NCI-H2196 treated with DMSO at 0.1 percent for 48 hours (cell line): ENCODE measurements at regions not wholly inside any gene's neighbourhood (a gene's known extent, or its start where the extent isn't known, plus 50 kb on each side); places are given as distances from the start of the nearest gene placed in this dataset.

Experiments used
- DNase-seq: peaks from one replicate; lab custom pipeline; 2025; ENCODE audit not compliant: unreplicated experiment; lab: John Stamatoyannopoulos, UW

DNA sequence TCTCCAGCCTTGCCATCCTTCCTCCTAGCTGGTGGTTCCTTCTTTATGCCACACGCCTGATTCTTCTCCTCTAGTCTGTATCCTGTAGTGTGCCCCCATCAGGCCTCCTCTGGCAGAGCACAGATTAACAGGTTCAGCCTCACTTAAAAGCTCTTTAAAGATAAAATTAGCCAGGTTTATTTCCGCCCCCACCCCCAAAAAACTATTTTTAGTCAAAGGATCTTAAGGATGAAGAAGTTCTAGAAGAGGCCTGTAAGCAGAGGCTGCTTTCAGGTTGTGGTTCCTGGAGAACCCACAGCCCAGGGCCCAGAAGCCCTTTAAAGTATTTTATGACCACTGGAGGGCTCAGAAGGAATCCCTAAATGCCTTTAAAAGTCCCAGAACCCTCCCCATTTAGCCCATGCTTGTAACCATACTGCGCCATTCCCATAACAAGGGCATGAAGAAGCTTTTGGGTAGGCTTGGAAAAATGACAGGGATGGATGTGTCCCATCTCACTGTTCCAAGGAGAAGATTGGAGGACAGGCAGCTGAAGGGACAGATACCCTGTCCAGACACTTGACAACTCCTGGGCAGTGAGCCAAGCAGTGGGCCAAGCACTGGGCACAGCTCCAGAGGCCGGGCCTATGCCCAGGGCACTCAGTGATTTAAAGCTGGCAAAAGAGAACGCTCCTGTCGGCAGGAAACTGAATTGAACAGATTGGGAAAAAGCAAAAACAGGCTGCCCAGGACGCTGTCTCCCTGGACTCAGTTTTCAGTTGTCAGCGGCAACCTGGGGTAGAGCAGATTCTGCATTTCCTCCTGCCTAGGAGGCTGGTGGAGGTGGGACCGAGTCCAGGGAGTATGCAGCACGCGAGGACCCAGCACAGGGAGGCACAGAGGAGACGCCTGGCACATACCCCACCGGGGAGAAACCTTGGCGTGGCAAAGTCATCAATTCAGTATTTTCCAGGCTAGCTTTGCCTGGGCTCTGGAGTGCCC lies 106.3 kb upstream of the SSBP2 start:
- peak; percentile 52 for DNase-seq

GRCh38 chr5:81855591-81855990 lies 104.7 kb upstream of the SSBP2 start:
- no peak for DNase-seq

DNA sequence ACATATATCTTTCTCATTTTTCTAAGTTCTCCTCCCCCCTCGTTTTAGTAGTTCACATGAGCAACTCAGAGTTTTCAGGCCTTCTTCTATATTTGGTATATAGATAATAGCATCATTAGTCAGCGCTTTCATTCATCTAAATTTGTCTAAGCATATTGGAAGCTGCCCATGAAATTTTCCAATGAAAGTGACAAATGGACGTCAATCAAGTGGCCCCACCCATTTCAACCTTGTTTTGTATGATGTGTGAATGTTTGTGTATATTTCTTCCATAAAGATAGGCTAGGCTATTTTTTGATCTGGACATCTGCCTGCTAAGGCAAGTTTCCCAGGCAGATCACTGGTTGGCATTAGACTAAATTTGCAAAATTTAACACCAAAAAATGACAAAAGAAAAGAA lies 104.0 kb upstream of the SSBP2 start:
- no peak for DNase-seq

DNA sequence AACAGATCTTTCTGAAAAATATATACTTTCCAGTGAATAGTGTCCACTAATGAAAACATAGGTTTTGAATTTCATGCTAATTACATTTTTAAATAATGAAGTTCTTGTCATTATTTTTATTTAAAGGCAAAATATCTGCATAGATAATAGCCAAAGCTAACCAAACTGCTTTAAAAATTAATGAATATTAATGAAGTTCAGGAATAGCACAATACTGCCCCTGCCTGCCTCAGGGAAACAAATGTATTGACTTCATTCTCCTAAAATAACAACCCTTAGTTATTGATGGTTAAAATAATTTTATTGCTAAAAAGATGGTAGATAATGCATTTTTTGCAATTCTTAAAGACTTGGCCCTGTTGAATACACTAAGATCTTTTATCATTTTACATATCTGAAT lies 103.6 kb upstream of the SSBP2 start:
- no peak for DNase-seq

GRCh38 chr5:81853030-81853357 lies 102.1 kb upstream of the SSBP2 start:
- DNase-seq: no peak

DNA sequence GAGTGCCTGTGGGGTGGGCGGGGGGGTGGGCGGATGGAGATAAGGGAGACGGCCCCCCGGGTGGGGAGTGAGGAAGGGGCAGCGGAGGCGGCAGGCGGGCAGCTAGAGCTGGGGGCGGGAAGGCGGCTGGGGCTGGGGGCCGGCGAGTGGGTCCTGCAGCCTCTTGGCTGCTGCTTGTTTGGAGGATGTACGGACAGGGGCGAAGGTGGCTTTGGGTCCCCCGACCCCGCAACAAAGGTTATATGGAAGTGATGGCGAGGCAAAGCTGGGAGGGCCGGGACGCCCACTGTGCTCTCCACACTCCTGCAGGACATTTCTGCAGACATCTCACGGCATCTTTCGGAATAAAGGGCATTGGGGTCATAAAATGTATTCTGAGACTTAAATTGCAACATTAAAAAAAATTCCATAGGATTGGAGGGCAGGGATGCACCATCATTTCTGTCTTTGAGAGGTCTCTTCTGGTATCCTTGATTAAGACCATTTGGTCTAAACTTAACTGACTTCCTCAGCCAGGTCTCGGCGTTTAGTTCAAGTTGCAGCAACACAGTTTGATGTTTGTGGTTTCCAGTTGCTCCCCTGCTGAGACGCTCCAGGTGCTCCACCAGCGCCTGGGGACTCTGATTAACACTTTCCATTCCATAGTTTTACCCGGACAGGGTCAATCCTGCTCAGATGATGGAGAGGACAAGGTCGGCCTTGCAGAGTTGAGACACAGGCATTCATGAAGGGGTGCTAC lies 101.6 kb upstream of the SSBP2 start:
- peak; percentile 18 for DNase-seq

DNA sequence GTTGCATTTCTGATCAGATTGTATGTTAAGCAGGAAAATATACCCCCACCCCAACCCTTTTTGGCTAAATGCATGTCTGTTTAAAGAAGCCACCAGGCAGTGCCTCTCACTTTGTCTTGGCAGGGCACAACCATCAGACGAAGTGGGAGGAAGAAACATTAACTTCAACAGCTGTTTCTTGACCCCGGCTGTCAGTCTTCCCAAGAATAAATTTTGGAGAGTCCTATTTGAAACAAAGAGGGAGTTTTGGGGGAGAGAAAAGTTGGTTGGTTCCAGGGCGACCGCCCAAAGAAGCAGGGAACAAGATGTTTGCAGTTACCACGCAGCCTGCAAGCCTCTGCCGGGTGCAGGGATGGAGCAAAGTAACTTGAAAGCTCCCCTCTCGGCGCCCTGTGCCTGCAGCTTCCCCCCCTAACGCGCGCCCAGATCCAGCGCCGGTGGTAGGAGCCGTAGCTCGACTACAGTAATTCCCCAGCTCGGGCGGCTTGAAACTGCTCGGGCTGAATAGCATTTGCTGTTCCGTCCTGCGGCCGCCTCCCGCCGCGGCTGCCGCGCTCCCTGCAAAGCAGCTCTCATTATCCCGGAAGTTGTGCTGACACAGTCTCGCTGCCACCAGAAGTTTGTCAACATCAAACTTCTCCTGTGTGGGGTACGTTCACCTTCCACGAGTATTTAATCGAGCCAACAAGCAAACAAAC lies 100.7 kb upstream of the SSBP2 start:
- peak; percentile 42 for DNase-seq

GRCh38 chr5:81850501-81851357 lies 99.8 kb upstream of the SSBP2 start:
- no peak for DNase-seq

DNA sequence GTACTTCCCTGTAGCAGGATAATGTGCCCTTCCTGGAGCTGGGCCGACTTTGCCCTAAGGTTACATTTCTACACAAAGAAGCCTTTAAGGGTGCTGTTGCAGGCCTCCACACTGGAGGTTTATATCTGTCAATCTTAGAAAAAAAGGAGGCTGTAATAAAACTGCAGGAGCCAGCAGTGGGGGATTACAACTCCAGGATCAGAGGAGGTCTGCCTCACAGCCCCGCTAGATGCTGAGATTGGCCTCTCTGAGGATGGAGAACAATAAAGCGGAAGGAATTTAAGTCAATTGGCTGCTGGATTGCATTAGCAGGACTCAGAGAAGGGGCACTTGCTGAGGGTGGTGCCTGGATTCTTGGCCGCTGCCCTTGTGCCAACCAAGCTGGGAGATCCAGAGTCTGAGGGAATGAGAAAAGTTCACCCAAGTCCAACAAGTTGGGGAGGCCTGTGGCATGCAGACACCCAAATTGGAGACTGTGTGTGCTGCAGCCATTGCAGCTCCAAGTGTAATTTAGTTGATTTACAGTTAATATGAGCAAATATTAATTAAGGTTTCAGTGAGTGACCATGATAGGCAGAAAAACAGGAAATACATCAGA lies 99.0 kb upstream of the SSBP2 start:
- DNase-seq: no peak

- DNase-seq: no peak
Measured at GRCh38 chr5:81848362-81848880, 97.5 kb upstream of the SSBP2 start.

- DNase-seq: no peak
Measured at GRCh38 chr5:81846301-81846700, 95.4 kb upstream of the SSBP2 start.

DNA sequence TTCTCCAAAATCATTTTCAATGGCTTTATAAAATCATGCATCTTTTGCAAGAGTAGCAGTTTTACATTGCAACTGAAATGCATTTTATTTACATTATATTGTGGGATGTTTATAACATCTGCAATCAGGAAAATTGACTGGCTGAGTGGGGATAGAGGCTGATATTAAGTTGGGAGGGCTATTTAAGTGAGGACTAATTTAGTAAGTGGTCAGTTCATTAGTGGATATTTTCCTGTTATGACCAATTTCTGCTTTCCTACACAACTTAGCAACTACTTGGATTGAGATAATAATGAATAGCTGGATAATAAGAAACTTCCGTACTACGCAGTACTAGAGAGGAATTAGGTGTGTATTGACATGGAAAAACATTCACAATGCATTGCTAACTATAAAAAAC lies 92.9 kb upstream of the SSBP2 start:
- no peak for DNase-seq

- DNase-seq: no peak
Measured at GRCh38 chr5:81842795-81843398, 92.0 kb upstream of the SSBP2 start.

DNA sequence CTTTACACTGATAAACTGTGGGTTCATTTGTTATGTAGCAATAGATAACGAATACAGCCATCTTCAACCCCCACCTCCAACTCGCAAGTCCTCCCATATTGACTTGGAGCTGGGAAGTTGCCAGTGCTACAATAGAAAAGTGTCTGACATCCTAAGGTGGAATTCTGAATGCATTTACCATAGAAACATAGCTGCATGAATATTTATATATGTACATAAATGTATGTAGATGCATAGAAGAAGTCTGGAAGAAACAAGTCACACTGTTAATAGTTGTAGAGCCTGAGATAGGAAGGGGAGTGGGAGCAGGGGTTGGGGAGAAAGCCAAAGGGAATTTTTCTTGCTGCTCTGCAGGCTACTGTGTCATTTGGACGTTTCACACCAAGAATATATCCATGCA lies 88.1 kb upstream of the SSBP2 start:
- no peak for DNase-seq

- no peak for DNase-seq
Measured at GRCh38 chr5:81838307-81838906, 87.5 kb upstream of the SSBP2 start.

DNA sequence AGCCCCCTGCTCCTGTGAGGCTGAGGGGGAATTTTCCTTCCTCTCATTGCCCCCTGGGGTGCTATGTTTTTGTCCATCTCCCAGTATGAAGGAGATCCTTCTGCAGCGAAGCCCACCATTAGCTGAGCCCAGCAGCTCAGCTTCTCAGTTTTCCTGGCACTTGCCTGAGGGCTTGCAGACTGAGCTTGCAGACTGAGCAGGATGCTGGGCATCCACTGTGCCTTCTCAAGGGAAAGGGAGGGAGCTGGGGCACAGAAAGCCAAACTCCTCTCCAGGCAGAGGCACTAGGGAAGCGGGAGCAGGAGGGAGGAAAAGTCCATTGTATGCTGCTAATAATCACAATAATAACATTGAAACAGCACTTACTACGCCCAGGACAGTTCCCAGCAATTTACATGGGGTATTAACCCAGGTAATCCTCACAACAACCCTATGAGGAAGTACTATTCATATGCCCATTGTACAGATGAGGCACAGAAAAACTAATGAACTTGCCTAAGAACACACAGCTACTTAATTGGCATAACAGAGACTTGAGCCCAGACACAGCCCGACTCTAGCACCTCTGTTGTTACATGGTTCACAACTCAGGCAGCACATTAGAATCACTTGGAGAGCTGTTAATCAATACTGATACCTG lies 86.9 kb upstream of the SSBP2 start:
- DNase-seq: no peak

DNA sequence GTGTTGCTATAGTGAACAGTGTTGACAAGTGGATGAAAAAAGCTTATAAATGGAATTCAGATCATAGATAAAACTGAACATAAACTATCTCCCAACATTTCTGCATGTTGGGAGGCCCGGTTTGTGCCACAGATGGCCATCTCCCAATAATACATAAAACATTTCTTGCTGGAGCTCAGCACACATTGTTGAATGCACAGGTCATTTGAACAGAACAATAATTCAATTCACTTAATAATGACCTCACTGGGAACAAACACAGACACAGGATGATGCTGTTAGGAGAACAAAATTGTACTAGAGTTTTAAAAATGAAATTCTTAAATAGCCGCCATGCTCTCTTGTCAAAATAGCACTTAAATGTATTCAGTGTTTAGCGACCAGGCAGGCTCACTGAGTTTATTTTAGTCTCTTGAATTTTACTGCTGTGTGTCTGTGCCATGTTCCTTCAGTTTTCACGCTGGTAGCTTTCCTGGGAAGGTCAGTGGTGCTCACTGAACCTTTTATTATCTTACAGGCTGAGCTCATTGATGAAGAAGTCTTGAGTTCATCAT lies 85.0 kb upstream of the SSBP2 start:
- DNase-seq: no peak

DNA sequence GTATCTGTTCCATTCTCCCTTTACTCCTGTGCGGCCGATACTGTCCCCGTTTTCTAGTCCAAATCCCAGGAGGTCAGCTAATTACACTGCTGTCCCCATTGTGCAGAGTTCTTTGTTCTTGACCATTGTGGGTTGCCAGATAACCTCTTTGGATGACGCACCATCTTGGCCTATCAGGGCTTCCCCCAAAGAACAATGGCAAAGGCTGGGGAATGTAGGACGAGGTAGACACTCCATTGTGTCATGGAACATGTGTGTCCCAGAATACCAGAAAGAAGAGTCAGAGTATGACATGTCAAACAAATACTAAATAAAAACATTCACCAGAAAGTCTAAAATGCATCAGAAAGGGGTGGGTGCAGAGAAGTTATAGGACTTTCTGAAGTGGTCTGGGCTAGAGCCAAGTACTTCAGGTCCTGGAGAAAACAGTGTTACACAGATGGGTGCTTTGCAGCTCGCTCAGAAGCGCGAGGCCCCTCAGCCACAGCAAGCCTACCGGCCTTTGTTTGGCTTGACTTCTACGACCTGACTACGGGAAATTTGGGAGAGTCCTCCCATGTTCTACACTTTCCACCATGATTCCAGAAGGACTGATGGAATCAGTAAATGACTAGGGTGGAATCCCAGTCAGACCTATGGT lies 83.2 kb upstream of the SSBP2 start:
- DNase-seq: no peak
